H1 (cell line): ENCODE measurements at regions not wholly inside any gene's neighbourhood (a gene's known extent, or its start where the extent isn't known, plus 50 kb on each side); places are given as distances from the start of the nearest gene placed in this dataset.

ENCODE experiments used
- CTCF ChIA-PET: fragments of 300-600 bp; sonication (Branson Sonifier 250); formaldehyde crosslinking; loops from one replicate; lab custom pipeline; 2021; ENCODE audit not compliant: partially characterized antibody; lab: Charles Lee
- POLR2A ChIA-PET: fragments of 300-600 bp; sonication (Branson Sonifier 250); formaldehyde crosslinking; loops from one replicate; lab custom pipeline; 2021; ENCODE audit warnings: inconsistent platforms; ENCODE audit not compliant: partially characterized antibody; lab: Charles Lee
- DNase-seq, 2 experiments: peaks; one replicate each; pipeline versions ENCODE4 v3.0.0 to v3.0.0-alpha.2; 2010 to 2022; ENCODE audit warnings: low spot score in 2 of 2, low read depth in 1 of 2, mixed read lengths in 1 of 2
- FAIRE-seq: peaks from 2 replicates; lab custom pipeline; 2011; peaks lifted over from hg19 to GRCh38; lab: Jason Lieb, UNC
- H2AFZ ChIP-seq: 2 replicates; pipeline ENCODE4 v1.8.1; 2012; ENCODE audit warnings: low read length, inconsistent platforms
- H2AK5ac ChIP-seq: 2 replicates; pipeline ENCODE4 v1.6.1; 2013; ENCODE audit warnings: low read depth, low read length
- H2BK120ac ChIP-seq: replicated peaks from 2 replicates; pipeline ENCODE3; 2013; ENCODE audit warnings: low read depth, low read length, inconsistent platforms
- H2BK12ac ChIP-seq: 2 replicates; pipeline ENCODE4 v1.6.1; 2013; ENCODE audit warnings: low read depth, low read length
- H2BK15ac ChIP-seq: 2 replicates; pipeline ENCODE4 v1.6.1; 2013; ENCODE audit warnings: low read length
- H2BK20ac ChIP-seq: 2 replicates; pipeline ENCODE4 v1.6.1; 2013; ENCODE audit warnings: low read length
- H2BK5ac ChIP-seq: 2 replicates; pipeline ENCODE4 v1.6.1; 2013; ENCODE audit warnings: low read depth, low read length
- H3K14ac ChIP-seq: 2 replicates; pipeline ENCODE4 v1.6.1; 2013; ENCODE audit warnings: inconsistent platforms; ENCODE audit not compliant: insufficient read length
- H3K18ac ChIP-seq: 2 replicates; pipeline ENCODE4 v1.6.1; 2013; ENCODE audit warnings: low read length; ENCODE audit errors: extremely low read depth
- H3K23ac ChIP-seq: 2 replicates; pipeline ENCODE4 v1.6.1; 2013; ENCODE audit warnings: inconsistent platforms; ENCODE audit not compliant: insufficient read length
- H3K23me2 ChIP-seq: 2 replicates; pipeline ENCODE4 v1.6.1; 2013; ENCODE audit warnings: low read depth, low read length
- H3K27ac ChIP-seq: 2 replicates; pipeline ENCODE4 v1.6.1; 2011; ENCODE audit warnings: low read depth, low read length, inconsistent platforms
- H3K27me3 ChIP-seq, 4 experiments: replicated peaks in 1 of 4; 1 replicate in 1 of 4; 2 replicates in 3 of 4; pipeline versions ENCODE4 v1.6.1 to v1.8.1; 2011 to 2013; ENCODE audit warnings: low read length in 3 of 4, mild to moderate bottlenecking in 3 of 4, inconsistent platforms in 2 of 4, mixed read lengths in 2 of 4, moderate library complexity in 1 of 4; ENCODE audit not compliant: control insufficient read depth in 3 of 4, insufficient read depth in 3 of 4; ENCODE audit errors: extremely low read depth in 1 of 4
- H3K36me3 ChIP-seq, 4 experiments: 2 replicates each; pipeline versions ENCODE4 v1.6.1 to v1.8.1; 2011 to 2013; ENCODE audit warnings: mild to moderate bottlenecking in 4 of 4, low read length in 3 of 4, moderate library complexity in 2 of 4, control low read depth in 1 of 4, inconsistent platforms in 1 of 4; ENCODE audit not compliant: insufficient read depth in 4 of 4, control insufficient read depth in 2 of 4
- H3K4ac ChIP-seq: replicated peaks from 2 replicates; pipeline ENCODE3; 2013; ENCODE audit warnings: low read length, low read depth, mixed read lengths, inconsistent platforms; ENCODE audit not compliant: insufficient read length
- H3K4me1 ChIP-seq, 4 experiments: replicated peaks in 1 of 4; 1 replicate in 1 of 4; 2 replicates in 3 of 4; pipeline versions ENCODE4 v1.6.1 to v1.8.1; 2011 to 2013; ENCODE audit warnings: low read length in 3 of 4, inconsistent platforms in 2 of 4, mixed read lengths in 1 of 4; ENCODE audit not compliant: insufficient read depth in 4 of 4, control insufficient read depth in 3 of 4
- H3K4me2 ChIP-seq, 2 experiments: 2 replicates each; pipeline versions ENCODE4 v1.6.1 to v1.8.1; 2011 to 2013; ENCODE audit warnings: low read depth in 2 of 2, low read length in 2 of 2, control low read depth in 1 of 2, inconsistent platforms in 1 of 2, mild to moderate bottlenecking in 1 of 2; ENCODE audit not compliant: insufficient read depth in 1 of 2
- H3K4me3 ChIP-seq, 4 experiments: fragments of 200-600, 300-600 bp in 1 of 4; sonication (generic), shearing (Covaris generic), sonication (Bioruptor Twin) in 1 of 4; 2 replicates each; pipeline versions ENCODE4 v1.5.1 to v1.8.1; 2011 to 2016; ENCODE audit warnings: low read length in 4 of 4, low read depth in 3 of 4, control low read depth in 2 of 4, inconsistent platforms in 2 of 4, mild to moderate bottlenecking in 2 of 4, mixed read lengths in 1 of 4, moderate library complexity in 1 of 4; ENCODE audit not compliant: insufficient read depth in 2 of 4; ENCODE audit errors: extremely low read depth in 1 of 4
- H3K56ac ChIP-seq: replicated peaks from 2 replicates; pipeline ENCODE3; 2013; ENCODE audit warnings: low read depth, mild to moderate bottlenecking, mixed read lengths, low read length, inconsistent platforms; ENCODE audit not compliant: insufficient read length
- H3K79me1 ChIP-seq: 2 replicates; pipeline ENCODE4 v1.6.1; 2013; ENCODE audit warnings: low read depth, low read length, control low read depth
- H3K79me2 ChIP-seq, 2 experiments: 2 replicates each; pipeline versions ENCODE4 v1.6.1 to v1.8.1; 2012 to 2013; ENCODE audit warnings: low read length in 2 of 2, mild to moderate bottlenecking in 2 of 2, inconsistent platforms in 1 of 2; ENCODE audit not compliant: insufficient read depth in 2 of 2, control insufficient read depth in 1 of 2
- H3K9ac ChIP-seq, 4 experiments: replicated peaks in 1 of 4; 1 replicate in 1 of 4; 2 replicates in 3 of 4; pipeline versions ENCODE4 v1.6.1 to v1.8.1; 2011 to 2013; ENCODE audit warnings: low read depth in 3 of 4, low read length in 3 of 4, control low read depth in 2 of 4, mild to moderate bottlenecking in 2 of 4, moderate library complexity in 2 of 4, inconsistent platforms in 1 of 4; ENCODE audit errors: extremely low read depth in 1 of 4
- H3K9me3 ChIP-seq, 2 experiments: 2 replicates each; pipeline versions ENCODE4 v1.6.1 to v1.8.1; 2012 to 2013; ENCODE audit warnings: mild to moderate bottlenecking in 2 of 2, moderate library complexity in 2 of 2, control low read depth in 1 of 2, inconsistent platforms in 1 of 2, low read depth in 1 of 2, low read length in 1 of 2, mixed read lengths in 1 of 2; ENCODE audit not compliant: insufficient read depth in 2 of 2
- H4K20me1 ChIP-seq, 2 experiments: replicated peaks in 1 of 2; 2 replicates each; pipeline versions ENCODE3 to v1.8.1; 2011 to 2013; ENCODE audit warnings: inconsistent platforms in 2 of 2, low read length in 2 of 2, mild to moderate bottlenecking in 1 of 2; ENCODE audit not compliant: insufficient read depth in 2 of 2, control insufficient read depth in 1 of 2
- H4K5ac ChIP-seq: 2 replicates; pipeline ENCODE4 v1.6.1; 2013; ENCODE audit warnings: low read length, low read depth, mixed read lengths, inconsistent platforms; ENCODE audit not compliant: insufficient read length
- H4K8ac ChIP-seq: 2 replicates; pipeline ENCODE4 v1.8.0; 2013; ENCODE audit warnings: mild to moderate bottlenecking, moderate library complexity, low read length, inconsistent platforms; ENCODE audit not compliant: insufficient read depth; ENCODE audit errors: extremely low read depth
- H4K91ac ChIP-seq: replicated peaks from 2 replicates; pipeline ENCODE3; 2013; ENCODE audit warnings: low read length, mixed read lengths, inconsistent platforms; ENCODE audit not compliant: insufficient read length
- ASH2L ChIP-seq: fragments of 200-600, 300-600 bp; sonication (generic); IDR thresholded peaks from one replicate; pipeline ENCODE4 v1.7.1; 2017; ENCODE audit warnings: low read length
- BACH1 ChIP-seq: IDR thresholded peaks from 2 replicates; pipeline ENCODE4 v1.6.1; 2012; ENCODE audit warnings: low read length, improper control_type of control experiment
- CBX8 ChIP-seq: fragments of 300-800, 300-1000 bp; sonication (generic); IDR thresholded peaks from 2 replicates; pipeline ENCODE4 v1.7.1; 2016; ENCODE audit warnings: low read depth, low read length, borderline replicate concordance
- CTBP2 ChIP-seq: IDR thresholded peaks from 2 replicates; pipeline ENCODE4 v1.7.0; 2011; ENCODE audit warnings: borderline replicate concordance, mild to moderate bottlenecking, moderate library complexity, mixed read lengths, low read length; ENCODE audit not compliant: insufficient read depth, insufficient read length
- EP300 ChIP-seq, 2 experiments: IDR thresholded peaks; 1 replicate in 1 of 2; 2 replicates in 1 of 2; pipeline ENCODE4 v1.6.1; 2011 to 2012; ENCODE audit warnings: low read depth in 2 of 2, low read length in 2 of 2, mild to moderate bottlenecking in 2 of 2, borderline replicate concordance in 1 of 2, inconsistent platforms in 1 of 2, moderate library complexity in 1 of 2
- HDAC2 ChIP-seq, 2 experiments: fragments of 300-600 bp in 1 of 2; sonication (generic) in 1 of 2; IDR thresholded peaks; 2 replicates each; pipeline ENCODE4 v1.6.1; 2011 to 2012; ENCODE audit warnings: low read depth in 2 of 2, low read length in 2 of 2, mild to moderate bottlenecking in 2 of 2, moderate library complexity in 2 of 2, borderline replicate concordance in 1 of 2, inconsistent platforms in 1 of 2
- PHF8 ChIP-seq: fragments of 200-600 bp; sonication (generic); conservative IDR thresholded peaks from 2 replicates; pipeline ENCODE4 v1.7.1; 2012; ENCODE audit warnings: low read depth, mild to moderate bottlenecking, inconsistent platforms, low read length, moderate library complexity
- SAP30 ChIP-seq: fragments of 300-600 bp; sonication (generic); IDR thresholded peaks from 2 replicates; pipeline ENCODE4 v1.7.1; 2012; ENCODE audit warnings: low read length, moderate library complexity, mild to moderate bottlenecking, inconsistent platforms; ENCODE audit not compliant: insufficient read depth, insufficient replicate concordance
- TBP ChIP-seq: IDR thresholded peaks from 2 replicates; pipeline ENCODE4 v1.6.1; 2011; ENCODE audit warnings: low read depth, low read length, improper control_type of control experiment
- TCF12 ChIP-seq: IDR thresholded peaks from 2 replicates; pipeline ENCODE4 v1.6.1; 2011; ENCODE audit warnings: low read depth, mild to moderate bottlenecking, low read length
- YY1 ChIP-seq: IDR thresholded peaks from 2 replicates; pipeline ENCODE4 v1.6.1; 2011; ENCODE audit warnings: low read depth, mild to moderate bottlenecking, low read length
- WGBS, 2 experiments: shearing (Covaris generic) in 1 of 2; methylation state at CpG; one replicate each; pipeline versions ENCODE4 v1.1.6 to v1.1.7; 2013 to 2015; ENCODE audit warnings: low lambda C conversion rate in 2 of 2, mixed read lengths in 2 of 2, inconsistent platforms in 1 of 2, low coverage in 1 of 2, missing lambda C conversion rate in 1 of 2; ENCODE audit not compliant: insufficient replicate concordance in 2 of 2, insufficient coverage in 1 of 2, insufficient read length in 1 of 2; ENCODE audit errors: extremely low coverage in 1 of 2, missing lambda C conversion rate in 1 of 2; 5-methylcytosine and 5-hydroxymethylcytosine counted together
- TF ChIP-seq, protein P1 (sequence below): IDR thresholded peaks from 2 replicates; pipeline ENCODE4 v1.6.1; 2011; ENCODE audit warnings: low read depth, mild to moderate bottlenecking, low read length; ENCODE audit not compliant: insufficient read depth
- TF ChIP-seq, protein P2 (sequence below): IDR thresholded peaks from 2 replicates; pipeline ENCODE4 v1.6.1; 2012; ENCODE audit warnings: inconsistent platforms

DNA sequence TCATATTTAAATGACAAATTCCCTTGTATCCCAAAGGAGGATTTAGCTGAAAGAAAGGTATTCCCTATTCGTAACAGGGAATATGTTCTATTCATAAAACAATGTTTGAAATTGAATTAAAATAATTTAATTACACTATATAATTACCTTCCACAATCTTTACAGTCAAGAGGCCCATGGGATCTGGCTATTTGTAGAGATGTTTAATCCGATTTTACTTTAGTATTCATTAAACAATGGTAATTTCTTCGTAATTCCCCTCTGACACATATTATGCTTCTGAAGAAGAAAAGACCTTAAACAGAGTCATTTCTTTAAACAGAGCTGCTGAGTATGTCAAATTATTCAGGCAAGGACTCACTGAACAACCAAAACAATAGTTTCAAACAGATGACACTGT lies 98.8 kb downstream of the MAGEC1 start:
- Histone ChIP-seq H3K4me3 (no peak overlapping the region), H4K20me1 (no peaks in the 10 kb centered on the region), H2BK120ac (no peak overlapping the region), H4K91ac (no peak overlapping the region), H3K36me3 (no peaks in the 10 kb centered on the region), H3K9me3 (no peaks in the 10 kb centered on the region), H3K18ac (no peak overlapping the region), H2AK5ac (no peak overlapping the region), H3K4me2 (no peak overlapping the region), H2BK15ac (no peak overlapping the region), H3K14ac (no peak overlapping the region), H4K8ac (no peak overlapping the region), H2BK20ac (no peak overlapping the region), H3K9ac (no peak overlapping the region), H3K56ac (no peak overlapping the region), H4K5ac (no peak overlapping the region), H3K23ac (no peak overlapping the region), H3K27me3 (no peaks in the 10 kb centered on the region), H3K4ac (no peak overlapping the region), H3K79me1 (no peaks in the 10 kb centered on the region), H2AFZ (no peak overlapping the region), H2BK12ac (no peak overlapping the region), H3K79me2 (no peaks in the 10 kb centered on the region), H3K23me2 (no peaks in the 10 kb centered on the region), H2BK5ac (no peak overlapping the region), H3K4me1 (no peaks in the 10 kb centered on the region), H3K27ac (no peak overlapping the region)
- DNase-seq (no peak), FAIRE-seq (no peak)
- ChIA-PET CTCF (no interaction called here), POLR2A (no interaction called here)
- 91% methylated on average over 3 of the region's 3 CpGs; no CpG with 5 or more reads in 1 of the 2 experiments for WGBS, 2 experiments
- TF ChIP-seq BACH1 (no peak), TBP (no peak), ASH2L (no peak), CBX8 (no peak), HDAC2 (IDR thresholded peaks at IDR 0.05; ENCODE audit: borderline replicate concordance in 1 of 2, low read depth in 2 of 2, low read length in 2 of 2) (no peak), SAP30 (no peak), PHF8 (no peak), CTBP2 (no peak), YY1 (no peak), TCF12 (no peak), EP300 (IDR thresholded peaks at IDR 0.05; ENCODE audit: borderline replicate concordance in 1 of 2, low read depth in 2 of 2, low read length in 2 of 2) (no peak)
- TF ChIP-seq, protein P1, sequence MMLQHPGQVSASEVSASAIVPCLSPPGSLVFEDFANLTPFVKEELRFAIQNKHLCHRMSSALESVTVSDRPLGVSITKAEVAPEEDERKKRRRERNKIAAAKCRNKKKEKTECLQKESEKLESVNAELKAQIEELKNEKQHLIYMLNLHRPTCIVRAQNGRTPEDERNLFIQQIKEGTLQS, result no peak
- TF ChIP-seq, protein P2, sequence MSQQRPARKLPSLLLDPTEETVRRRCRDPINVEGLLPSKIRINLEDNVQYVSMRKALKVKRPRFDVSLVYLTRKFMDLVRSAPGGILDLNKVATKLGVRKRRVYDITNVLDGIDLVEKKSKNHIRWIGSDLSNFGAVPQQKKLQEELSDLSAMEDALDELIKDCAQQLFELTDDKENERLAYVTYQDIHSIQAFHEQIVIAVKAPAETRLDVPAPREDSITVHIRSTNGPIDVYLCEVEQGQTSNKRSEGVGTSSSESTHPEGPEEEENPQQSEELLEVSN, result no peak
